ENCODE measurements at regions not wholly inside any gene's neighbourhood (a gene's known extent, or its start where the extent isn't known, plus 50 kb on each side); places are given as distances from the start of the nearest gene placed in this dataset.

DNA sequence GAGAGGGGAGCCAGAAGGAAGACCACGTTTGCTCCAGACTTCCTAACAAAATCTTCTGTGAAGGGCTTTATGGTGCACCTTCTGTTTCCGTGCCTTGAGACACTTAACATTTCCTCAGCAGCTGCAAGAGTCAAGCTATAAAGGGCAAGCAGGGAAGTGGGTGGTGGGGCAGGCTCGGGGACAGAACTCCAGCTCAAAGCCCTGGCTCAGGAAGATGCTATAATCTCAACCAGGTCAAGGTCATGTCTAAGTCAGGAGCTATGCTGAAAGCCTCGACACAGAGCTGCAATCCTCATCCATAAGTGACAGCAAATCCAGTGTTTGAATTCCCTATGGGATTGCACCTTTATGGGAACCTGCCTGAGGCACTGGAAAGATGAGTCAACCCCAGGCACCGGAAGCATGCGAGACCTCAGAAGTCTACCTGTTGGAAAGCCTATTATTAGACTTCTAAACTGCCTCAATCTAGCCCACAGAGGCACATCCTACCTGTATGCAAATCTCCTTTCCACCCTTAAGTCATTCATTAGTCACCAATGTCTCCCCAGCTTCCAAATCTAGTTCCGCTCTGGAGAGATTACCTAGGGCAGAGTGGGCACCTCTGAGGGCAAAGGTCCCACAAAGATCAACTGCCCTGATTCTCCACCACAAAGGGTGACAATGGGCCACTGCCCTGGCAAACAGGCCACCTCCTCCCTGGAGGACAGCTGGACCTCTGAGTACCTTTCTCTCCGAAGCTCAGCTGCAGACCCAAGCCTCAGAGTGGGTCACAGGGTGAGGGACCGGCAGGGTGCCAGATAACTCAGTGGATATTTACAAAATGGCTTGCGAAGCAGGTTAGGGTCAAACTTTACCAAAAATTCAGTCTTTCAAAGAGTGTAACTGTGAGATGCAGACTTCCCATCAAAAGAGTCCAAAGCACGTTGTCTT lies 287.0 kb downstream of the CDC5L start:
- no peak for DNase-seq (ENCODE audit: low read depth in 3 of 3, low spot score in 2 of 3)

DNA sequence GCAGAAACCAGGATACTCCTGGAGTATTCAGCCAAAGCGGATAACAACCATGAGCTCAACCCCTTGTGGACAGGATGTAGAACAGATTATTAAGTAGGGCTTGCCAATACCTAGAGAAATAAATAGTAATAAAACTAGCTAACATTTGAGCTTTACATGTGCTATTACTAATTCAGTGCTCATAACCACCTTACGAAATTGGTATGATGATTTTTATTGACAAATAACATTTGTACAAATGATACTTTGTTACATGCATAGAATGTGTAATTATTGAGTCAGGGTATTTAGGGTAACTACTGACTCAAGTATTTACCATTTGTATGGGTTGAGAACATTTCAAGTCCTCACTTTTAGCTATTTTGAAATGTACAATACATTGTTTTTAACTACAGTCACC lies 287.9 kb downstream of the CDC5L start:
- no peak for DNase-seq (ENCODE audit: low read depth in 3 of 3, low spot score in 2 of 3)

DNA sequence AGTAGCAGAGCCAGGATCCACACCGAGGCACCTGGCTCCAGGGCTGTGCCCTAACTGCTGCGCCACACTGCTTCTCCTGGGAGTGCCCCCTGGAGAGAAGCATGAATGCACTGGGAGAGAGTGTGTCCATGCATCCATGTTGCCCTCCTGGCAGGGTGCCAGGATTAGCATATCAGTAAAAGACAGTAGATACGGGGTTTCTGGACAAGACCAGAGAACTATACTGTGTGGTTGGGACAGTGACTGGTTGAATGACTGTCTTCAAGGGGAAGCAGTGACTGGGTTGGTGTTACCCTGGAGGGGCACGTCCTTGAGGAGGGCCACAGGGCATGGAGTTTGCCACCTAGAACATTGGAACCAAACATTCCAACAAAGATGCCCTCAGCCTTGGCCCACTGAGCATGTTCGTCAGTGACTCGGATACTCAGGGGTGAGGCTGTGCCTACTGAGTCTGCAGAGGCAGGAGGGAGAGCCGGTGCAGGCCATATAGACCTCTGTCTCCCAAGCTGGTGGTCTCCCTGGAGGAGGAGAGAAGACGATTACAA lies 288.8 kb downstream of the CDC5L start:
- no peak for DNase-seq (ENCODE audit: low read depth in 3 of 3, low spot score in 2 of 3)

DNA sequence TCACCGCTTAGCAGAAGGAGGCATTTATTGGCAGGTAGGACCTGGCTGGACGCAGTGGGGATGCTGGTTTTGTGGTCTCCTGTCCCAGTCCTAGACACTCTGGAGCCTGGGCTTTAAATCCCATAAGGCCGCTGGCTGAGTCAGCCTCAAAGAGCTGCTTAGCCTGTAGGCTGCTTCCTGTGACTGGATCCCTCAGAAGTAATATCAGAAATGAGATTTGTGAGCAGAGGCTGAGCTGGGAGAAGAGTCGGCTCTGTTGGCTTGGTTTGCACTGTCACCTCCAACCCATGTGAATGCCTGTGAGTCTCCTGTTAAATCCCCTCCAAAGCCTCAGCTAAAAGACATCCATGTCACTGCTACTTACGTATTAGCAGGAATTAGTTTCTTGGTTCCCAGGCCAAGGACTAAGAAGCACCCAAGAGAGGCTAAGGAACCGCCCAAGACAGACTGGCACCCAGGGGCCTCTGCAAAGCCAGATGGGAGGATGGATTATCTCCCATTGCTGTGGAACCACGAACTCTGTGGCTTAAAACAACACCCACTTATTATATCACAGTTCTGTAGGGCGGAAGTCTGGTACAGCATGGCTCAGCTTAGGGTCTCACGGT lies 289.4 kb downstream of the CDC5L start:
- no peak for DNase-seq (ENCODE audit: low read depth in 3 of 3, low spot score in 2 of 3)

DNA sequence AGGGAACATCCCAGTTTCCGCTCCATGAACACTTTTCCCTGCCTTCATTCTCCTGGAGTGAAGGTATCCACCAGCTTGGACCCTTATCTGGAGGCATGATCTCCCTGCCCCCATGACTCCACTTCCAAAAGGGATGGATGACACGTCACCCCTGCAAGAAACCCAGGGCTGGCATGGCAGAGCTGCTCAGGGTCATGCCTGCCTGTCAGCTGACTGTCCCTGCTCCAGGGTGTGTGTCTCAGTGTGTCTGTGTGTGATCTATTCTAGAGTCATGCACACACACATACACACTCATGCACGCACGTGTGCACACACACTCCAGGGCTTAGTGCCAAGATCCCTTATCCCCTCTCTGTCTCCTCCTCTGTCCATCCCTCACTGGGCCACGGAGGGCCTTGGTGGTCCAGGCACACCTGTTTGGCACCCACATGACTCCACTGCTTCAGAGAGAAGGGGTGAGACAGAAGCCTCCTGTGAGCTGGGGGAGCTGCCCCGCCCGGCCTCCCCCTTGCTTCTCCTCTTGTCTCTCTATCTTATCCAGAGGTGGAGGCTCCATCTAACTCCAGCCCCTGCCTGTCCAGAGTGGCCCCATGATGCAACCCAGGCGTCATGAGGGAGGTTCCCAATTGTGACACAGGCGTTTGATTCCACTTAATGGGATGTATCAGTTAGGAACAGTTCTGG lies 290.9 kb downstream of the CDC5L start:
- DNase-seq (ENCODE audit: low read depth in 3 of 3, low spot score in 2 of 3), result no peak

DNA sequence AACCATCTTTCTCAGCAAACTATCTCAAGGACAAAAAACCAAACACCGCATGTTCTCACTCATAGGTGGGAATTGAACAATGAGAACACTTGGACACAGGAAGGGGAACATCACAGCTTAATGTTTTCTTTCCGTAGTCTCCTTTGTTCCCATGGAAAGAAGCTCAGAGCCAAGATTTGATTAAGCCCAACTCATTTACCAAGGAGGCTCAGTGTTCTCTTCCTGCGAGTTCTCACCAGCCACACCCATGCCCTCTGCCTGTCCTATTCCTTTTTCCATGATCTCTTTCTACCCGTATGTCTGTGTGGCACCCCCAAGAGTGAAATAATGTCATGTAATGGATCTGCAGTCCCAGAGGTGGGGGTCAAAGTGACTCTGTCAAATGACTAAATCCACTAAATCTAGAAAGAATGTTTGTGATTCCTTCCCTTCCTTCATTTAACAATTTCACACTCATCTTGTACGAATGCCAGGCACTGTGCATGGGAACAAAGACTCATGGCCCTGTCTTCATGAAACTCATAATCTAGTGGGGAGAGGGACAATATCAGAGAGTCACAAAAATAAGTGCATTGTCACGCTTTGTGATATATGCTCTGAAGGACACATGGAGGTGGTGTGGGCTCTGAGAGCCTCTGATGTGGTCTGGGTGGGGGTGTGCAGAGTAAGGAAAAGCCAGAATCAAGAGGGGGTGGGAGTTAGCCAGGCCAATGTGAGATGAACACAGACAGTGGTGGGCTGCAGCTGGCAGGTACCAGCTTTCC lies 292.1 kb downstream of the CDC5L start:
- no peak for DNase-seq (ENCODE audit: low read depth in 3 of 3, low spot score in 2 of 3)

DNA sequence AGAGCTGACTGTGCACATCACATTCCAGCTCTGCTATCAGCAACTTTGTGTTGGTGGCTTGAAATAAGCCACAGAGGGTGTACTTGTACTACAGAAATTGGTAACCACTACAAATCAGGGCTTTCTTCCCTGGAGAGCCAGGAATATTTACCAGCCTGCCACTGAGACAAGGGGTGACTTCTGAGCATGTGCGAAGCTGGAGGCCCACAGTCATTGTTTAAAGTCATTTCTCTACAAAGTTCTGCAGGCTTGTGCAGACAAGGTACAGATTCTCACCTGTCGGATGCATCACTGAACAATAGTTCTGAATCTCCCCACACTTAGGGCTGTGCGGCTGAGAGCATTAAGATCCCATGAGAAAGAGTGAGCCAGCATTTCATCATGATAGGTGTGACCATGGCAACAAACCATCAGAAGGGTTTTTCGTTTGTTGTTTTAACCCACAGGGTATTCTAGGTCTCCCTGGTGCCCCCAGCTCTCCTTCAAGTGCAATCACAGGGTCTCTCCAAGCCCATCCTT lies 292.8 kb downstream of the CDC5L start:
- no peak for DNase-seq (ENCODE audit: low read depth in 3 of 3, low spot score in 2 of 3)

DNA sequence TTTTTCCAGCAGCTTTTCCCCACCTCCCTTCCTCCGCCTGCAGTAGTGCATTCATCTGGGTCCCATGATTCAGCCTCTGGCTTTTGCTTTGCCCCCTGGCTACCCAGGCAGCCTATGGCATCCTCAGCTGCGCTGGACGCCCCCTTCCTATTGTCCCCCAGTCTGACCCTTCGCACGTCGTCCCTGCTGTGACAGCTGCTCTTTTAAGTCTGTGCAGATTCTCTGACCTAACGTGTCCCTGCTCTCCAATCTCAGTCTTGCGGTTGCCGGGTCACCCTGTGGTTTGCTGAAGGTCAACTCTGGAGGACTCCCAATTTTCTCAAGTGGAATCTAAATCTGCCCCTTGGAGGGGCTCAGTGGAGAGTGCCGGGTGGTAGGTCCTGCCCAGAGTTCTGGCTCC lies 294.3 kb downstream of the CDC5L start:
- no peak for DNase-seq (ENCODE audit: low read depth in 3 of 3, low spot score in 2 of 3)

DNA sequence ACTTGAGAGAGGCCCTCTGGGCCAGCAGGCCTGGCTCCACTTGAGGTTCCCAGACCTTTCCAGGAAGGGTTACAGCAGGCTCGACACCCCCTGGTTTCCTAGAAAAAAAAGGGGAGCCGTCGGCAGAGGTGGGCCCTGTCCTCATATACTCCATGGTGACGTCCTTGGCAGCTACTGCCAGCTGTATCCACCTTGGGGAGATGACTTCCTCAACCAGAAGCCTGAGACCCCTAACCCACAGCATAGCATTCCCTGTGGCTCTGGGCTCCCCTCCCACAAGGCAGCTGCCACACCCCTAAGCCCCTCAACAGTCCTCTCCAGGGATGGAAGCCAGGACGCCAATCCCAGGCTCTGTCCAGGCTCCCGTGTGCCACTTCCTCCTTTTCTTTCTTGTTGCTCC lies 294.8 kb downstream of the CDC5L start:
- no peak for DNase-seq (ENCODE audit: low read depth in 3 of 3, low spot score in 2 of 3)

DNA sequence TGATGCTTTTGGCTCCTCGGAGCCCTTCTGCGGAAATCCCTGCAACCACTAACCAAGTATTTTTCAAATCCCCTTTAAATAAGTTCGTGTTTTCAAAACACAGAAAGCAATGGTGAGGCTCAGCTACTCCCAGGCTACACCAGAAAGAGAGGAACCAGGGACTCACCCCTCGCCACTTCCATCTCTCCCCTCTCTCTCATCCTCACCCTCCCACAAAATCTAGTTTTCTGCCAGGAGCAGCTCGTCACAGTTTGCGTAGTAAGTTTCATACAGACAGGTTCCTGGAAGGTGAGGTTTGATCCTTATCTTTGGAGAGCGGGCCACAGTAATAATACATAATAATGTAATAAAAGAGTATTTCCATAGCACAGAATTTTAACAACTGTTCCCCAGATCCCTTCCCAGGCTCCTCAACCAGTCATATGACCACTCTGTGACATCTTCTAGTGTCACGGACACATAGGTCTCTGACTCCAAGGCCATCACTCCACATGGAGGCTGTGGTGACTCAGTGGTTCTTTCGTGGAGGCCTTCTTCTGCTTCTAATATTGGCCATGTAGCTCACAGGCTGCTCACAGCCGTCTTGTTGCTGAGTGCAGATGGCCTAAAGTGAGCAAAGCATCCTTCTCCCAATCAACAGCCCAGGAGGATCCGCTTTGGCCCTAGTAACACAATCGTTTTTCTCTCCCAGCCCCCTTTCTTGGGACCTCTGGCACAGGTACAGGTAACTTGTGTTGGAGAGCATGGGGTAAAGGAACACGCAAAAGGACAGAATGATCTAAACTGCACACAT lies 295.7 kb downstream of the CDC5L start:
- DNase-seq (ENCODE audit: low read depth in 3 of 3, low spot score in 2 of 3), result no peak

DNA sequence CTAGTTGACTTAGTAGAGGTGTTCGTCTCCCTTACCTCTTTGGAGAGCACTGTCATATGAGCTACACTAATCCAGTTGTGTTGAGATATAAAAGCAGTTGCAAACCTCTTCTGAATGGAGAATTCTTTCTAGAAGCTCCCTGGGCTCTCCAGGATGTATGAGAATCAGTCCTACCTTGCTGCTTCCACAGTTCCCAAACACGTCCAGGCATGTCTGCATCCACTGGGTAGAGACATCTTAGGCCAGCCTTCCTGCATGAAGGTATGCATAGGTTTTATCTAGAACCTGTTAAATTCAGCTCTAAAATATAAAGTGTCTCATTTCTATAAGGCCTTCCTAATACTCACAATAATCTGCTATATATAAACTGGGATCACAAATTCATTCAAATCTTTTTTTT lies 297.7 kb downstream of the CDC5L start:
- no peak for DNase-seq (ENCODE audit: low read depth in 3 of 3, low spot score in 2 of 3)

DNA sequence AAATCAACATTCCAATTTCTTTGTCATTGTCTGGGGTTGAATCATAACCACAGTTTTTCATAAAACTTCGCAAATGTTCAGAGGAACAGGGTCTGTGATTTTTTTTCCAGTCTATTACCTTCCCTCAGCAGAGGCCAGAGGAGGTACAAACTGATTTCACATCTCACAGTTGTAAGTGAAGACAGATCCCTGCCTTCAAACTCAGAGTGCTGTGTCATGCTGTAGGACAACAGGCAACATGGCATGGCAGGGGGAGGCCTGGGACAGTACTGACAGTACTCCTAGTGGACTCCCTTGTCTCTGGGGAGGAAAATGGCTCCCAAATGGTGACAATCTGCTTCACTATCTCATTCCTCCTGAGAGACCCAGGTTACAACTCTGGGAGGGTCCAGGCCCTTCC lies 308.6 kb downstream of the CDC5L start:
- no peak for DNase-seq (ENCODE audit: low read depth in 3 of 3, low spot score in 2 of 3)

DNA sequence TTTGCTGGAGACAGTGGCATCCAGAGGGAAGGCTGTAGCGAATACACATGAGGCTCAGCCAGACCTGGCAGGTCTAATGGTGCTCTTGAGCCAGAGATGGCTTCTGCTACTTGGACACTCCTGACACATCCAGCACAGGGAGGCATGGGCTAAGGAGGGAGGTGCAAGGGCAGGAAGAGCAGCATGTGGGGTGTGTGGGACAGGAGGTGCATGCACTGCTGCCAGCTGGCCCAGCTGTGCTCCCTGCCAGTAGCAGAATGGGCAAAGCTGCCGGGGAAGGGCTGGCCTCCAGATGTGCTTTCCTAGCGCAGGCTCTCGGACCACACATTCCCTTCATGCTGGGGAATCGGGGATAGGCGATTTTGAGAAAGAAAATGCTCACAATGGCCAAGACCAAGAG lies 309.2 kb downstream of the CDC5L start:
- DNase-seq (ENCODE audit: low read depth in 3 of 3, low spot score in 2 of 3), result no peak

DNA sequence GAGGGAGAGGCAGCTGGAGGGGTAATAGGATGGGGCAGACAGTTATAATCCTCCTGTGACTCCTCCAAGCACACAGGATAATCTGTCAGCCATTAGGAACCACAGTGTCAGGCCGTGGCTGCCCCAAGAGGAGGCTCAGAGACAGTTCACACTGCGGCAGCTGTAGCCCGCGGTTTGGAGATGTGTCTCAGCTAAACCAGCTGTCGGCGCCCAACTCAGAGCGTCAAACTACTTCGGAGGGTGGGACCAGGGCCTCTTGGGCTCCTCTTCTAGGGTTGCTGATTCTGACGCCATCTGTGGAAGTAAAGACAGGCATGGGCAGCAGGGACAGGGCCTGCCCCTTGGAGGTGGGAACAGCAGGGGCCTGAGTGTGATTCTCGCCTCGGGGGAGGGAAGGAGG lies 309.8 kb downstream of the CDC5L start:
- no peak for DNase-seq (ENCODE audit: low read depth in 3 of 3, low spot score in 2 of 3)

DNA sequence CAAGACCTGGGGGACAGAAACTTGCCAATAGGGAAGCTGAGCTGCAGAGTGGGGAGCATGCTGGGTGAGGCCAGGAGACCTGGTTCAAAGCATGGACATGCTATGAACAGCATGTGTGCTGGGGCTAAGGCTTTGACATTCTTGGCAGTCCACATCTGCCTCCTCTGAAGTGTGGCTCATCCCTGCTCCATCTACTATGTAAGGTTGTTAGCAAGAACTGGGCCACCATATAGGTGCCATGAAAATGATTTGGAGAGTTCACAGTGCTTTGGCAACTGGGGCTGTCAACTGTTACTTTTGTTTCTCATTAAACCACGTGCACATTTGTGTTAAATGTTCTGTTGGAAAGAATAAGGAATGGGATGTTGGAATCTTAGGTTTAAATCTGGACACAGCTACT lies 311.1 kb downstream of the CDC5L start:
- DNase-seq (ENCODE audit: low read depth in 3 of 3, low spot score in 2 of 3), result no peak

DNA sequence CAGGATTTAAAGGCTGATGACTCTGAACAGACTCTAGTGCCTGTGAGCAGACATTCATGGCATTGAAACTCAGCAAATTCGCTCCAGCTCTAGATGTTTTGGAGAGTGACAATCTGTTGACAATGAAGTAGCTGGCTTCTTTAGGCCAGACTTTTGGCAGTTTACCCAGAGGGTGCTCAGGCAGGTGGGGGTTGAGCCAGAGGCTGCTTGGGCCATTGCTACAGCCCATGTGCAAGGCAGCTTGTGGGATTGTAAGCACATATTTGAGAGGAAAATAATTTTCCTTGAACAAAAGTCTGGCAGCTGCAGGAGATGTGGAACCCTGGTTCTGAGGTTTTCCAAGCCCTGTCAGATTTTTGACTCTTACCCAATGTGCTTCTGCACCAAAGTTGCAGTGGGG lies 311.6 kb downstream of the CDC5L start:
- no peak for DNase-seq (ENCODE audit: low read depth in 3 of 3, low spot score in 2 of 3)

DNA sequence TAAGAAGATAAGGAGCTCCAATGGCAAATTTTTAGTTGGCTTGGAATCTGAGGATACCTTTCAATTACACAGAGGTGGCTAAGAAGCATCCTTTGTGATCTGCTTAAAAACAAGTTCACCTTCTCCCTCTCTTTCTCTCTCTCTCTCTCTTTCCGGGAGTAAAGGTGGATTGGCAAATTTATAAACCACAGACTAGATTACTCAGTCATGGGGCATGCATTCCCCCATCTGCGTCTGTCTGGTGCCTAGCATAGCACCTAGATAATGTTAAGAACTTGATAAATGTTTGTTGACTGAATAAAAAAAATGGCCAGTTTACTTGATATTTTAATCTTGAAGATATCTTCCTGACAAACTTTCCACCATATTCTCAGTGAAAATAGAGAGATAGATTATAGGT lies 312.3 kb downstream of the CDC5L start:
- DNase-seq (ENCODE audit: low read depth in 3 of 3, low spot score in 2 of 3), result no peak

DNA sequence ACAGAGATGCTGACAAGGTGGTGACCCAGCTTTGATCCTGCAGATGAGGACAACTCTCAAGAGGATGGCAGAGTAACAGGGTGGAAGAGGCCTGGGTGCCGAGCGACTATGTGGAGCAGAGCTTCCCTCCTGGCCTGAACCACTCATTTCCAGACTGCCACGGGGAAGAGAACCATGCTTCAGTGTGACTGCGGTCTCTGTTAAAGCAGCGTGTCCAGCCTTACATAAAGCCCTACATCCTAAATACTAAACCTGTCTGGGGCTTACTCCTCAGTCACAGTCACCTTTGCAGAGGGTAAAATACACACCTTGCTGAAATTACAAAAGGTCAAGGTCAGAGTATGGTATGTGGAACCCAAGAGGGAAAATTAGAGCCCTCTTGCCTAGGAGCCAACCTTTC lies 312.9 kb downstream of the CDC5L start:
- no peak for DNase-seq (ENCODE audit: low read depth in 3 of 3, low spot score in 2 of 3)

DNA sequence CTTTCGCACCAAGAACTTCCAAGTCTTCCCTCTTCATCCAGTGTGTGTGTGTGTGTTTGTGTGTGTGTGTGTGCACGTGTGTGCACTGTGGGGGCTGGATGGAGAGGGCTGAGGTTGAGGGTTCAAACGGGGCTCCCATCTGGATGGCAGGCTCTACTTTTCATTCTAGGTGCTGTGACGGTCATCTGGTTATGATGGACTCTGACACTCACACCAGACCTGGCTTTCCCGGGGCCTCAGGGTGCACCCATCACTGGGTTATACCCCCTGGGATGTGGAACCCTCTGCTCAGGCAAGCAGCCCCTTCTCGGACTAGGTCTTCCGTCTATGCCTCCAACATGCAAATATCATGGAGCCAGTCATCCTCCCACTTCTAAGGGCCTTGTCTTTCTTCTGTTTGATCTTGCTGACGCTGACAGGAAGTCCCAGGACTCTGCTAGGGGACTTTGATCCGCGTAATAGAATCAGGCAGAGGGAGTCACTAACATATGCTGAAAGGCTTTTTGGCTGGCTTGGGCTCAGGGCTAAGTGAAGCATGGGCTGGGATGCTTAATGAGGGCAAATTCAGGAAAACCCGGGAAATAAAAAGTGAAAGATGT lies 313.6 kb downstream of the CDC5L start:
- DNase-seq (ENCODE audit: low read depth in 3 of 3, low spot score in 2 of 3), result no peak

Data from right renal cortex interstitium (tissue), 3 donors.